Gastrocnemius medialis (tissue), 4 donors: ENCODE measurements at regions not wholly inside any gene's neighbourhood (a gene's known extent, or its start where the extent isn't known, plus 50 kb on each side); places are given as distances from the start of the nearest gene placed in this dataset.

ENCODE experiments used
- POLR2A ChIP-seq, 2 donors: fragments of 450-650 bp; IDR thresholded peaks; one replicate each; pipeline ENCODE4 v1.6.1; 2017; ENCODE audit warnings: antibody characterized with exemption in 2 of 2, mild to moderate bottlenecking in 2 of 2, moderate library complexity in 2 of 2
- TF ChIP-seq, protein P1 (sequence below), 5 experiments: fragments of 450-650 bp in 3 of 5; fragments of 200-600 bp in 2 of 5; sonication (generic) in 2 of 5; IDR thresholded peaks in 4 of 5; conservative IDR thresholded peaks in 1 of 5; 1 replicate in 4 of 5; 2 replicates in 1 of 5; pipeline ENCODE4 v1.5.1; 2016 to 2019; ENCODE audit warnings: antibody characterized with exemption in 5 of 5, mild to moderate bottlenecking in 3 of 5, moderate library complexity in 3 of 5

DNA sequence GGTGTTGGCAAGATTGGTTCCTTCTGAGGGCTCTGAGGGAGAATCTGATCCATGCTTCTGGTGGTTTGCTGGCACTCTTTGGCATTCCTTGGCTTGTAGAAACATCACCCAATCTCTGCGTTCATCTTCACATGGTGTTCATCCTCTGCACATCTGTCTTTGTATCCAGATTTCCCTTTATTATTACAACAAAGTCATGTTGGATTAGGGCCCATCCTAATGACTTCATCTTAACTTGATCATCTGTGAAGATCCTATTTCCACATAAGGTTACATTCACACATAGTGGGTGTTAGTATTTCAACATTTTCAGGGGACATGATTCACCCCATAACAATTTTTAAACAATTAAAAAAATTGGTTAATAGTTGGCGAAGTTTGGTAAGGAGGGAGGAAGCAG, 177.4 kb upstream of the CWC22 start:
- TF ChIP-seq, protein P1, sequence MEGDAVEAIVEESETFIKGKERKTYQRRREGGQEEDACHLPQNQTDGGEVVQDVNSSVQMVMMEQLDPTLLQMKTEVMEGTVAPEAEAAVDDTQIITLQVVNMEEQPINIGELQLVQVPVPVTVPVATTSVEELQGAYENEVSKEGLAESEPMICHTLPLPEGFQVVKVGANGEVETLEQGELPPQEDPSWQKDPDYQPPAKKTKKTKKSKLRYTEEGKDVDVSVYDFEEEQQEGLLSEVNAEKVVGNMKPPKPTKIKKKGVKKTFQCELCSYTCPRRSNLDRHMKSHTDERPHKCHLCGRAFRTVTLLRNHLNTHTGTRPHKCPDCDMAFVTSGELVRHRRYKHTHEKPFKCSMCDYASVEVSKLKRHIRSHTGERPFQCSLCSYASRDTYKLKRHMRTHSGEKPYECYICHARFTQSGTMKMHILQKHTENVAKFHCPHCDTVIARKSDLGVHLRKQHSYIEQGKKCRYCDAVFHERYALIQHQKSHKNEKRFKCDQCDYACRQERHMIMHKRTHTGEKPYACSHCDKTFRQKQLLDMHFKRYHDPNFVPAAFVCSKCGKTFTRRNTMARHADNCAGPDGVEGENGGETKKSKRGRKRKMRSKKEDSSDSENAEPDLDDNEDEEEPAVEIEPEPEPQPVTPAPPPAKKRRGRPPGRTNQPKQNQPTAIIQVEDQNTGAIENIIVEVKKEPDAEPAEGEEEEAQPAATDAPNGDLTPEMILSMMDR (IDR thresholded peaks at IDR 0.05 in 4 of 5, conservative IDR thresholded peaks at IDR 0.05 in 1 of 5) = no peak
- no peak for TF ChIP-seq POLR2A (IDR thresholded peaks at IDR 0.05)
